B cell (primary cell): ENCODE measurements at regions not wholly inside any gene's neighbourhood (a gene's known extent, or its start where the extent isn't known, plus 50 kb on each side); places are given as distances from the start of the nearest gene placed in this dataset.

Source experiments
- ATAC-seq: fragments of 200-7000 bp; cut with Tn5 transposase; one replicate; pipeline ENCODE4 v1.10.0; 2021; ENCODE audit warnings: low read depth, mild to moderate bottlenecking, moderate number of reproducible peaks, moderate library complexity
- CTCF ChIA-PET: fragments of 350-600 bp; sonication (Branson Sonifier 250); formaldehyde crosslinking; loops from one replicate; lab custom pipeline; 2021; ENCODE audit warnings: antibody characterized with exemption, inconsistent platforms; lab: Charles Lee
- POLR2A ChIA-PET: fragments of 350-600 bp; sonication (Branson Sonifier 250); formaldehyde crosslinking; loops from one replicate; lab custom pipeline; 2021; ENCODE audit warnings: antibody characterized with exemption; lab: Charles Lee
- DNase-seq: peaks from one replicate; pipeline ENCODE4 v3.0.0; 2013
- H2AFZ ChIP-seq: 2 replicates; pipeline ENCODE4 v1.6.1; 2012; ENCODE audit warnings: mild to moderate bottlenecking, low read depth, low read length; ENCODE audit not compliant: insufficient read depth, poor library complexity, severe bottlenecking
- H3K27ac ChIP-seq, 2 donors: 1 replicate in 1 of 2; 2 replicates in 1 of 2; pipeline ENCODE4 v1.5.1; 2012 to 2013; ENCODE audit warnings: low read length in 2 of 2, mild to moderate bottlenecking in 2 of 2, moderate library complexity in 1 of 2
- H3K27me3 ChIP-seq, 4 experiments: fragments of 200-600 bp in 1 of 4; sonication (generic) in 1 of 4; replicated peaks in 1 of 4; 1 replicate in 2 of 4; 2 replicates in 2 of 4; pipeline versions ENCODE4 v1.6.1 to v1.7.0; 2013 to 2016; ENCODE audit warnings: low read length in 3 of 4, mild to moderate bottlenecking in 2 of 4, mixed read lengths in 1 of 4, moderate library complexity in 1 of 4; ENCODE audit not compliant: insufficient read depth in 4 of 4, control insufficient read depth in 3 of 4; ENCODE audit errors: control extremely low read depth in 1 of 4
- H3K36me3 ChIP-seq, 2 experiments: replicated peaks in 1 of 2; 1 replicate in 1 of 2; 2 replicates in 1 of 2; pipeline versions ENCODE4 v1.6.1 to v1.7.1; 2013; ENCODE audit warnings: low read length in 1 of 2; ENCODE audit not compliant: insufficient read depth in 2 of 2, control insufficient read depth in 1 of 2; ENCODE audit errors: control extremely low read depth in 1 of 2, extremely low read depth in 1 of 2
- H3K4me1 ChIP-seq, 2 donors: fragments of 200-600 bp in 1 of 2; sonication (generic) in 1 of 2; 1 replicate in 1 of 2; 2 replicates in 1 of 2; pipeline versions ENCODE4 v1.5.1 to v1.6.1; 2013 to 2017; ENCODE audit warnings: low read length in 2 of 2; ENCODE audit not compliant: control insufficient read depth in 2 of 2, insufficient read depth in 2 of 2
- H3K4me2 ChIP-seq: replicated peaks from 2 replicates; pipeline ENCODE3; 2012; ENCODE audit warnings: mild to moderate bottlenecking, low read depth, low read length; ENCODE audit not compliant: poor library complexity, severe bottlenecking
- H3K4me3 ChIP-seq, 5 experiments: fragments of 200-600 bp in 1 of 5; sonication (generic) in 1 of 5; 1 replicate in 3 of 5; 2 replicates in 2 of 5; pipeline versions ENCODE4 v1.5.1 to v1.7.0; 2011 to 2016; ENCODE audit warnings: low read length in 4 of 5, mild to moderate bottlenecking in 4 of 5, low read depth in 2 of 5, control low read depth in 1 of 5, moderate library complexity in 1 of 5; ENCODE audit not compliant: insufficient read depth in 1 of 5; ENCODE audit errors: control extremely low read depth in 1 of 5, extremely low read depth in 1 of 5
- H3K79me2 ChIP-seq: fragments of 200-600 bp; sonication (generic); one replicate; pipeline ENCODE4 v1.6.0; 2016; ENCODE audit warnings: low read length; ENCODE audit not compliant: control insufficient read depth, insufficient read depth
- H3K9ac ChIP-seq: fragments of 200-600 bp; sonication (generic); 2 replicates; pipeline ENCODE4 v1.6.1; 2017; ENCODE audit warnings: mild to moderate bottlenecking, low read length, moderate library complexity
- H3K9me3 ChIP-seq, 3 donors: one replicate each; pipeline versions ENCODE4 v1.6.1 to v1.7.1; 2013; ENCODE audit warnings: low read length in 2 of 3; ENCODE audit not compliant: control insufficient read depth in 2 of 3, insufficient read depth in 1 of 3; ENCODE audit errors: control extremely low read depth in 1 of 3
- H4K20me1 ChIP-seq: 2 replicates; pipeline ENCODE4 v1.6.0; 2012; ENCODE audit warnings: mild to moderate bottlenecking, low read length; ENCODE audit not compliant: insufficient read depth, control insufficient read depth, poor library complexity, severe bottlenecking
- H3K27ac Mint-ChIP-seq: one replicate; pipeline ENCODE4 v1.8.0; 2021; ENCODE audit warnings: mixed read lengths
- H3K27me3 Mint-ChIP-seq: one replicate; pipeline ENCODE4 v1.8.0; 2021; ENCODE audit warnings: mixed read lengths
- H3K4me1 Mint-ChIP-seq: one replicate; pipeline ENCODE4 v1.8.0; 2021; ENCODE audit warnings: mixed read lengths
- H3K4me3 Mint-ChIP-seq: one replicate; pipeline ENCODE4 v1.8.0; 2021; ENCODE audit warnings: mixed read lengths
- H3K9me3 Mint-ChIP-seq: one replicate; pipeline ENCODE4 v1.8.0; 2022; ENCODE audit warnings: mixed read lengths; ENCODE audit not compliant: insufficient read depth
- CTCF ChIP-seq: fragments of 200-600 bp; IDR thresholded peaks from one replicate; pipeline ENCODE4 v1.8.0; 2022; ENCODE audit warnings: antibody characterized with exemption, mild to moderate bottlenecking
- EZH2 ChIP-seq: IDR thresholded peaks from 2 replicates; pipeline ENCODE4 v1.6.1; 2012; ENCODE audit warnings: borderline replicate concordance, low read depth, mild to moderate bottlenecking, moderate library complexity, low read length; ENCODE audit not compliant: insufficient read depth, poor library complexity, severe bottlenecking
- WGBS: methylation state at CpG from one replicate; pipeline ENCODE4 v1.1.5; 2013; ENCODE audit warnings: missing lambda C conversion rate; ENCODE audit not compliant: insufficient coverage; 5-methylcytosine and 5-hydroxymethylcytosine counted together
- intact Hi-C: fragments of 100-400 bp; cut with micrococcal nuclease; formaldehyde crosslinking; loops from one replicate; pipeline ENCODE4 v1.10.0; 2022

- Mint-ChIP-seq H3K4me3 (no peak overlapping the region), H3K4me1 (no peaks in the 10 kb centered on the region), H3K27me3 (peaks cover 26% of the 10 kb centered on the region), H3K9me3 (no peaks in the 10 kb centered on the region), H3K27ac (no peak overlapping the region)
- Histone ChIP-seq H3K4me1 (no peaks in the 10 kb centered on the region), H3K9ac (no peak overlapping the region), H3K4me2 (no peak overlapping the region), H3K79me2 (no peaks in the 10 kb centered on the region), H4K20me1 (no peaks in the 10 kb centered on the region), H3K36me3 (no peaks in the 10 kb centered on the region), H3K9me3 (peaks cover 0 to 5% (median 2%) of the 10 kb centered on the region in 3 donors), H2AFZ (no peak overlapping the region), H3K4me3 (no peak overlapping the region), H3K27me3 (no peaks in the 10 kb centered on the region), H3K27ac (no peak overlapping the region)
- CTCF ChIA-PET = no interaction called here
- intact Hi-C loops = no loop called here
- TF ChIP-seq CTCF = no peak
- TF ChIP-seq EZH2 = no peak
- DNase-seq (no peak), ATAC-seq (no peak)
- POLR2A ChIA-PET = no interaction called here
- 40% methylated on average over 1 of the region's 8 CpGs for WGBS
Measured at GRCh38 chr11:123253223-123253622, 58.2 kb upstream of the CLMP start.

- WGBS = 91% methylated on average over 5 of the region's 7 CpGs
- H3K27me3 ChIP-seq = no peaks in the 10 kb centered on the region
- H3K36me3 ChIP-seq = no peaks in the 10 kb centered on the region
- H3K4me3 Mint-ChIP-seq = no peak overlapping the region
- no peak overlapping the region for H3K9ac ChIP-seq
- no peak for ATAC-seq
- H3K4me1 Mint-ChIP-seq = peaks cover 5% of the 10 kb centered on the region
- no peak overlapping the region for H2AFZ ChIP-seq
- H3K27me3 Mint-ChIP-seq = peaks cover 22% of the 10 kb centered on the region
- H3K9me3 Mint-ChIP-seq = no peaks in the 10 kb centered on the region
- ChIA-PET CTCF (interaction anchor here (0.6 to 1.3 kb wide), 3 partner anchors 139 to 388 kb away, joined by 3 to 4 read pairs (median 3); no protein-coding TSS in a partner anchor), POLR2A (no interaction called here)
- H3K4me1 ChIP-seq = peaks cover 0 to 3% of the 10 kb centered on the region in 2 donors
- TF ChIP-seq CTCF = no peak
- TF ChIP-seq EZH2 = no peak
- H4K20me1 ChIP-seq = no peaks in the 10 kb centered on the region
- H3K4me2 ChIP-seq = no peak overlapping the region
- H3K4me3 ChIP-seq = no peak overlapping the region
- H3K27ac Mint-ChIP-seq = no peak overlapping the region
- H3K27ac ChIP-seq = no peak overlapping the region
- intact Hi-C loops = no loop called here
- no peak for DNase-seq
- no peaks in the 10 kb centered on the region for H3K9me3 ChIP-seq
- H3K79me2 ChIP-seq = no peaks in the 10 kb centered on the region
Measured at GRCh38 chr11:123251657-123252344, 56.8 kb upstream of the CLMP start.
